OCI-LY1 (cell line): ENCODE measurements at regions not wholly inside any gene's neighbourhood (a gene's known extent, or its start where the extent isn't known, plus 50 kb on each side); places are given as distances from the start of the nearest gene placed in this dataset.

Source experiments
- CTCF ChIP-seq: fragments of 200-600 bp; sonication (generic), shearing (Covaris generic); IDR thresholded peaks from 2 replicates; pipeline ENCODE4 v1.5.1; 2017; ENCODE audit warnings: mild to moderate bottlenecking, antibody characterized with exemption, low read length, moderate library complexity, mixed read lengths
- EZH2 ChIP-seq: fragments of 200-600 bp; sonication (generic), shearing (Covaris generic); IDR thresholded peaks from 2 replicates; pipeline ENCODE4 v1.8.0; 2017; ENCODE audit warnings: borderline replicate concordance, mixed run types, mild to moderate bottlenecking, antibody characterized with exemption, low read length, moderate library complexity, mixed read lengths

- no peak for TF ChIP-seq EZH2
- no peak for TF ChIP-seq CTCF
These were observed 933.3 kb downstream of the GRID1 start for GRCh38 chr10:85433248-85433647.
